Spleen (tissue), 7 donors: ENCODE measurements at regions not wholly inside any gene's neighbourhood (a gene's known extent, or its start where the extent isn't known, plus 50 kb on each side); places are given as distances from the start of the nearest gene placed in this dataset.

ENCODE experiments used
- CTCF ChIP-seq, 11 experiments: fragments of 200-600 bp in 7 of 11; fragments of 450-650 bp in 4 of 11; sonication (generic) in 4 of 11; IDR thresholded peaks in 8 of 11; conservative IDR thresholded peaks in 3 of 11; 1 replicate in 7 of 11; 2 replicates in 4 of 11; pipeline versions ENCODE4 v1.4.0 to v1.8.0; 2016 to 2021; ENCODE audit warnings: antibody characterized with exemption in 11 of 11, inconsistent platforms in 4 of 11, mild to moderate bottlenecking in 1 of 11
- POLR2A ChIP-seq, 3 donors: fragments of 450-650 bp; IDR thresholded peaks; one replicate each; pipeline ENCODE4 v1.5.1; 2017; ENCODE audit warnings: antibody characterized with exemption in 3 of 3, mild to moderate bottlenecking in 1 of 3
- POLR2AphosphoS5 ChIP-seq, 3 donors: sonication (generic); formaldehyde crosslinking; IDR thresholded peaks; one replicate each; pipeline ENCODE4 v1.5.1; 2017; ENCODE audit warnings: antibody characterized with exemption in 3 of 3
- donor health status: DM: no; HTN: no; CAD: no; lungs with moderate emphysema.
- donor health status: DM: no; HTN: no; CAD: no.
- donor health status: DM: no; HTN: no; CAD: no.

DNA sequence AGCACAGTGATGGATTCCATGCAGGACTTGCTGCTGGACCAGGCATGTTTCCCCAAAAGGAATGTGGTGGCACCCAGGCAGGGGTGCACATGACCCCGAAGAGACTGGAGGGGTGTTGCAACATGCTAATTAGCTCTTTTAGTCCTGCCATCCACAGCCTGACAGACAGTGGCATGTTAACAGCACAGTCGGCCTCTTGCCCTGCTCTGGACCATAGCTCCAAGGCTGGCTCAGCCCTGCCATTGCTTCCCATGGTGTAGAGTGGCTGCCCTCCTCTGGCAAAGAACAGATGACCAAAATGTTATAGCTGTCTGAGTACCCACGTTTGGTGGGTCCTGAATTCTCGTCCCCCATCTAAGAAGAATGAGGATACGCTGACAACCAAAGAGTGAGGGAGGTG lies 736.4 kb upstream of the PTPRD start:
- TF ChIP-seq CTCF (IDR thresholded peaks at IDR 0.05 in 8 of 11, conservative IDR thresholded peaks at IDR 0.05 in 3 of 11) (no peak), POLR2A (IDR thresholded peaks at IDR 0.05) (no peak), POLR2AphosphoS5 (IDR thresholded peaks at IDR 0.05) (no peak)
